Adrenal gland (tissue), 5 donors: ENCODE measurements at regions not wholly inside any gene's neighbourhood (a gene's known extent, or its start where the extent isn't known, plus 50 kb on each side); places are given as distances from the start of the nearest gene placed in this dataset.

Source experiments
- CTCF ChIP-seq, 6 experiments: fragments of 450-650 bp in 4 of 6; fragments of 200-600 bp in 2 of 6; sonication (generic) in 1 of 6; IDR thresholded peaks; 1 replicate in 5 of 6; 2 replicates in 1 of 6; pipeline versions ENCODE4 v1.5.1 to v1.8.0; 2016 to 2021; ENCODE audit warnings: antibody characterized with exemption in 6 of 6, mild to moderate bottlenecking in 2 of 6, moderate library complexity in 1 of 6
- POLR2A ChIP-seq, 2 donors: fragments of 450-650 bp; IDR thresholded peaks; one replicate each; pipeline ENCODE4 v1.6.1; 2017; ENCODE audit warnings: antibody characterized with exemption in 2 of 2, mild to moderate bottlenecking in 2 of 2, moderate library complexity in 1 of 2
- donor health status: DM: no; HTN: no; CAD: no.

- TF ChIP-seq CTCF (IDR thresholded peaks at IDR 0.05) (no peak), POLR2A (IDR thresholded peaks at IDR 0.05) (no peak)
Measured at GRCh38 chr2:64246962-64247361, 102.7 kb upstream of the PELI1 start.
